KMS-11 (cell line): ENCODE measurements at regions not wholly inside any gene's neighbourhood (a gene's known extent, or its start where the extent isn't known, plus 50 kb on each side); places are given as distances from the start of the nearest gene placed in this dataset.

Source experiments
- H2AFZ ChIP-seq: fragments of 200-600 bp; sonication (generic); 2 replicates; pipeline ENCODE4 v1.6.1; 2016; ENCODE audit warnings: antibody characterized with exemption, mixed run types, low read depth
- H3K27ac ChIP-seq: fragments of 200-600 bp; sonication (generic); 2 replicates; pipeline ENCODE4 v1.6.1; 2016; ENCODE audit warnings: mild to moderate bottlenecking, mixed run types
- H3K27me3 ChIP-seq: fragments of 200-600 bp; sonication (generic); 2 replicates; pipeline ENCODE4 v1.6.1; 2017; ENCODE audit warnings: mild to moderate bottlenecking, low read depth, mixed run types, moderate library complexity; ENCODE audit not compliant: insufficient read depth
- H3K36me3 ChIP-seq: fragments of 200-600 bp; sonication (generic); 2 replicates; pipeline ENCODE4 v1.6.1; 2017; ENCODE audit warnings: mild to moderate bottlenecking, mixed run types; ENCODE audit not compliant: insufficient read depth
- H3K4me1 ChIP-seq: fragments of 200-600 bp; sonication (generic); 2 replicates; pipeline ENCODE4 v1.6.1; 2016; ENCODE audit warnings: mild to moderate bottlenecking, low read depth, mixed run types; ENCODE audit not compliant: poor library complexity, severe bottlenecking
- H3K4me2 ChIP-seq: fragments of 200-600 bp; sonication (generic); 2 replicates; pipeline ENCODE4 v1.7.0; 2016; ENCODE audit warnings: mild to moderate bottlenecking, mixed run types
- H3K4me3 ChIP-seq: fragments of 200-600 bp; sonication (generic); IDR thresholded peaks from 2 replicates; pipeline ENCODE4 v1.6.1; 2017; ENCODE audit warnings: low read depth, low read length, mixed read lengths; ENCODE audit not compliant: insufficient read depth
- H3K79me2 ChIP-seq: fragments of 200-600 bp; sonication (generic); 2 replicates; pipeline ENCODE4 v1.6.1; 2016; ENCODE audit warnings: low read depth, mixed run types; ENCODE audit not compliant: insufficient read depth
- H3K9ac ChIP-seq: fragments of 200-600 bp; sonication (generic); 2 replicates; pipeline ENCODE4 v1.6.1; 2016; ENCODE audit warnings: mild to moderate bottlenecking, mixed run types
- H4K20me1 ChIP-seq: fragments of 200-600 bp; sonication (generic); 2 replicates; pipeline ENCODE4 v1.6.1; 2016; ENCODE audit warnings: mild to moderate bottlenecking, mixed run types; ENCODE audit not compliant: insufficient read depth
- TF ChIP-seq, protein P1 (sequence below): fragments of 200-600 bp; sonication (generic); conservative IDR thresholded peaks from 2 replicates; pipeline ENCODE4 v1.6.1; 2017; ENCODE audit warnings: low read depth, mild to moderate bottlenecking, antibody characterized with exemption, low read length, moderate library complexity, mixed read lengths

DNA sequence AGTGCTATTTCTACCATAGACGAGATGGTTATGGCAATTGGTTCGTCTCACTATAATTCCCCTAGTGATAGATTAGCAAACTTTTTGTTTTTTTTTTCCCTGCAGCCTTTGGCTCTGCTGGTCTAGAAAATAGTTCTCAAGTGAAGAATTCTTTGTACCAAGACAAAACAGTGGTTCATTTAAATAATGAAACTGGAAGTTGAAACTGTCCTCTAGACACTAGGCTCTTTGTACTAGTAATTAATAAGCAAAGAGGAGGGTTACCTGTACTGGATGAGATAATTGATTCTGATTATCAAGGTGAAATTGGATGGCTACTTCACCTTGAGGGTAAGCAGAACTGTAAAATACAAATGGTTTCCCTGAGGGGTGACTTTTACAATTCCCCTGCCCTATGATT lies 156.9 kb upstream of the DCC start:
- H3K4me2 ChIP-seq, result peak overlapping the region; percentile 27; the same call in 1 of the 2 replicates
- no peaks in the 10 kb centered on the region for H3K27me3 ChIP-seq
- H3K27ac ChIP-seq, result no peak overlapping the region
- no peak overlapping the region for H2AFZ ChIP-seq
- no peak overlapping the region for H3K4me3 ChIP-seq
- TF ChIP-seq, protein P1, sequence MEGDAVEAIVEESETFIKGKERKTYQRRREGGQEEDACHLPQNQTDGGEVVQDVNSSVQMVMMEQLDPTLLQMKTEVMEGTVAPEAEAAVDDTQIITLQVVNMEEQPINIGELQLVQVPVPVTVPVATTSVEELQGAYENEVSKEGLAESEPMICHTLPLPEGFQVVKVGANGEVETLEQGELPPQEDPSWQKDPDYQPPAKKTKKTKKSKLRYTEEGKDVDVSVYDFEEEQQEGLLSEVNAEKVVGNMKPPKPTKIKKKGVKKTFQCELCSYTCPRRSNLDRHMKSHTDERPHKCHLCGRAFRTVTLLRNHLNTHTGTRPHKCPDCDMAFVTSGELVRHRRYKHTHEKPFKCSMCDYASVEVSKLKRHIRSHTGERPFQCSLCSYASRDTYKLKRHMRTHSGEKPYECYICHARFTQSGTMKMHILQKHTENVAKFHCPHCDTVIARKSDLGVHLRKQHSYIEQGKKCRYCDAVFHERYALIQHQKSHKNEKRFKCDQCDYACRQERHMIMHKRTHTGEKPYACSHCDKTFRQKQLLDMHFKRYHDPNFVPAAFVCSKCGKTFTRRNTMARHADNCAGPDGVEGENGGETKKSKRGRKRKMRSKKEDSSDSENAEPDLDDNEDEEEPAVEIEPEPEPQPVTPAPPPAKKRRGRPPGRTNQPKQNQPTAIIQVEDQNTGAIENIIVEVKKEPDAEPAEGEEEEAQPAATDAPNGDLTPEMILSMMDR, result no peak
- H3K36me3 ChIP-seq, result no peaks in the 10 kb centered on the region
- H4K20me1 ChIP-seq, result no peaks in the 10 kb centered on the region
- no peaks in the 10 kb centered on the region for H3K79me2 ChIP-seq
- peaks cover 13% of the 10 kb centered on the region for H3K4me1 ChIP-seq
- no peak overlapping the region for H3K9ac ChIP-seq

DNA sequence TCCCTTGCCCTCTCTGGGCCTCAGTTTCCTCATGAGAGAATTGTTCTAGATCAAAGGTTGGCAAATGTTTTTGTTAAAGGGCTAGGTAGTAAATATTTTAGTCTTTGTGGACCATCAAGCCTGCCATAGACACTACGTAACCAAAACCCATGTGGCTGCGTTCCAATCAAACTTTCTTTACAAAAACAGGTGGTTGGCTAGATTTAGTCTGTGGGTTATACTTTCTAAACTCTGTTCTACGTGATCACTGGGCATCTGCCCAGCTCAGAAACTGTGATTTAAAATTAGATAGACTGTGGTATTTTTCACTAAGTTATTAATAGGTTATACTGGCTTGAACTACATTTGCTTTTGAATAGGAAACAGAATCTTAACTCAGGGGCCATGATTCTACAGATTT lies 149.8 kb upstream of the DCC start:
- H3K27me3 ChIP-seq, result no peaks in the 10 kb centered on the region
- H4K20me1 ChIP-seq, result no peaks in the 10 kb centered on the region
- H3K9ac ChIP-seq, result peak overlapping the region; percentile 13; the same call in 1 of the 2 replicates
- H3K79me2 ChIP-seq, result no peaks in the 10 kb centered on the region
- H3K27ac ChIP-seq, result peak overlapping the region; percentile 55
- H3K4me1 ChIP-seq, result peaks cover 40% of the 10 kb centered on the region
- peak overlapping the region; percentile 38; the same call in 1 of the 2 replicates for H2AFZ ChIP-seq
- H3K4me2 ChIP-seq, result peak overlapping the region; percentile 65
- no peak overlapping the region for H3K4me3 ChIP-seq
- no peaks in the 10 kb centered on the region for H3K36me3 ChIP-seq
- TF ChIP-seq, protein P1, result no peak

DNA sequence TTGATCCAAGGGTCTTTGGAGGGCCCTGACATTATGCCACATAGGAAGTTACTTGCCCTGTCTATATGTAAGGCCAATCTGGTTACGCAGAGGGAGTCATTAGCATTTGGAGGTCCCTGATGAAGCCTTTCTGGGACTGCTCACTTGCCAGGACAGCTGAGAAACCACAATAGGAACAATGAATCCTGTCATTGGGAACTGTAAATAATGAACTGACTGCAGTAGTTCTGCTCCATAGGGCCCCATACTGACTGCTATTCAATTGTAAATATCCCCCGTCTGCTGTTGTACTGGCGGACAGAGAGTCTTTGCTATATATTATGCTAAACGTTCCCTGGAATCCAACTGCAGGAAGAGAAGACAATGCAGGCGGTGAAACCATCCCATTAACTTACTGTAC lies 149.4 kb upstream of the DCC start:
- Histone ChIP-seq H3K4me1 (peaks cover 44% of the 10 kb centered on the region), H3K79me2 (no peaks in the 10 kb centered on the region), H3K27ac (peak overlapping the region; percentile 55), H3K4me3 (no peak overlapping the region), H3K36me3 (no peaks in the 10 kb centered on the region), H3K9ac (peak overlapping the region; percentile 13; the same call in 1 of the 2 replicates), H3K4me2 (peak overlapping the region; percentile 65), H3K27me3 (no peaks in the 10 kb centered on the region), H2AFZ (peak overlapping the region; percentile 38; the same call in 1 of the 2 replicates), H4K20me1 (no peaks in the 10 kb centered on the region)
- TF ChIP-seq, protein P1, result no peak

DNA sequence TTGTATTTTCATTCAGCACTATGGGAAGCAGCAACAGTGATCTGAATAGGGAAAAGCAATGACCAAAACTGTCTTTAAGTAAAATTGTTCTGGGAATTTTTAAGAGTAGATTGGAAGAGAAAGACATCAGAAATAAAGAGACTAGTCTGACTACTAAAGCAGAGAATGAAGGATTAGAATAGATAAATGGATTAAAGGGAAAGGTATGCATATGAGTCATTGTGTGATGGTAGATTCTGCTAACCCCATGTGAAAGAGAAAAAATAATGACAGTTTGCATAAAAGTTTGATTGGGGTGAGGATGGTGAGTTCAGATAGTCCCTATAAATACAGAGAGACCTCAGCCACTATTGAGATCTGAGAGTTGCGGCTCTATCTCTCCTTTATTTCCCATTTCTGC lies 139.6 kb upstream of the DCC start:
- H2AFZ ChIP-seq, result no peak overlapping the region
- no peaks in the 10 kb centered on the region for H4K20me1 ChIP-seq
- no peak overlapping the region for H3K4me3 ChIP-seq
- no peak overlapping the region for H3K27ac ChIP-seq
- TF ChIP-seq, protein P1, result no peak
- no peak overlapping the region for H3K9ac ChIP-seq
- H3K36me3 ChIP-seq, result no peaks in the 10 kb centered on the region
- H3K4me1 ChIP-seq, result peaks cover 42% of the 10 kb centered on the region
- H3K27me3 ChIP-seq, result no peaks in the 10 kb centered on the region
- no peak overlapping the region for H3K4me2 ChIP-seq
- no peaks in the 10 kb centered on the region for H3K79me2 ChIP-seq
